HEK293 (cell line): ENCODE measurements at regions not wholly inside any gene's neighbourhood (a gene's known extent, or its start where the extent isn't known, plus 50 kb on each side); places are given as distances from the start of the nearest gene placed in this dataset.

ENCODE experiments used
- CTCF ChIA-PET: fragments of 350-600 bp; formaldehyde crosslinking; extraction: SDS; loops from one replicate; lab custom pipeline; 2021; ENCODE audit warnings: antibody characterized with exemption; lab: Yijun Ruan, JAX
- POLR2A ChIA-PET: fragments of 300-600 bp; formaldehyde crosslinking; extraction: SDS; loops from one replicate; lab custom pipeline; 2020; ENCODE audit warnings: antibody characterized with exemption, inconsistent platforms; lab: Yijun Ruan, JAX
- H3K27ac ChIP-seq: fragments of 200-500 bp; sonication (Bioruptor generic); 2 replicates; pipeline ENCODE4 v1.5.1; 2014; ENCODE audit warnings: low read depth, low read length, control low read depth, inconsistent platforms; ENCODE audit errors: extremely low read depth
- H3K36me3 ChIP-seq, 2 experiments: fragments of 200-500 bp in 1 of 2; sonication (Bioruptor generic) in 1 of 2; 1 replicate in 1 of 2; 2 replicates in 1 of 2; pipeline ENCODE4 v1.5.1; 2014 to 2017; ENCODE audit warnings: inconsistent platforms in 2 of 2, low read length in 2 of 2; ENCODE audit not compliant: control insufficient read depth in 2 of 2, insufficient read depth in 1 of 2
- H3K4me1 ChIP-seq: fragments of 200-500 bp; sonication (Bioruptor generic); 2 replicates; pipeline ENCODE4 v1.5.1; 2014; ENCODE audit warnings: mild to moderate bottlenecking, low read length, inconsistent platforms; ENCODE audit not compliant: control insufficient read depth, insufficient read depth
- H3K4me3 ChIP-seq: 2 replicates; pipeline ENCODE4 v1.5.1; 2011; ENCODE audit warnings: low read depth, mild to moderate bottlenecking, control low read depth, low read length, moderate library complexity
- H3K9me3 ChIP-seq: fragments of 200-500 bp; sonication (Bioruptor generic); 2 replicates; pipeline ENCODE4 v1.5.1; 2014; ENCODE audit warnings: low read depth, low read length, inconsistent platforms; ENCODE audit not compliant: control insufficient read depth, insufficient read depth
- BCL11A ChIP-seq: fragments of 450-650 bp; formaldehyde crosslinking; IDR thresholded peaks from 2 replicates; pipeline ENCODE4 v1.5.1; 2016; ENCODE audit warnings: low read depth, missing biosample characterization, missing genetic modification characterization
- GLIS2 ChIP-seq: fragments of 450-650 bp; formaldehyde crosslinking; IDR thresholded peaks from 2 replicates; pipeline ENCODE4 v1.5.1; 2016; ENCODE audit warnings: missing biosample characterization, missing genetic modification characterization
- KLF10 ChIP-seq: fragments of 450-650 bp; IDR thresholded peaks from 2 replicates; pipeline ENCODE4 v1.5.1; 2018; ENCODE audit warnings: missing biosample characterization, mild to moderate bottlenecking, missing genetic modification characterization
- KLF16 ChIP-seq: fragments of 450-650 bp; formaldehyde crosslinking; IDR thresholded peaks from 2 replicates; pipeline ENCODE4 v1.5.1; 2017; ENCODE audit warnings: missing biosample characterization, missing genetic modification characterization
- MEIS1 ChIP-seq: sonication (generic); formaldehyde crosslinking; IDR thresholded peaks from 2 replicates; pipeline ENCODE4 v1.8.1; 2022; ENCODE audit warnings: missing genetic modification reagents, mild to moderate bottlenecking, borderline replicate concordance
- SP7 ChIP-seq: fragments of 450-650 bp; formaldehyde crosslinking; IDR thresholded peaks from 2 replicates; pipeline ENCODE4 v1.5.1; 2016; ENCODE audit warnings: missing biosample characterization, missing genetic modification characterization
- ZFP41 ChIP-seq: fragments of 450-650 bp; formaldehyde crosslinking; IDR thresholded peaks from 2 replicates; pipeline ENCODE4 v1.5.1; 2016; ENCODE audit warnings: missing biosample characterization, missing genetic modification characterization, borderline replicate concordance
- ZNF112 ChIP-seq: fragments of 450-650 bp; formaldehyde crosslinking; IDR thresholded peaks from 2 replicates; pipeline ENCODE4 v1.5.0; 2017; ENCODE audit warnings: missing biosample characterization, missing genetic modification characterization
- ZNF155 ChIP-seq: fragments of 450-650 bp; formaldehyde crosslinking; IDR thresholded peaks from 2 replicates; pipeline ENCODE4 v1.5.1; 2016; ENCODE audit warnings: missing biosample characterization, missing genetic modification characterization
- ZNF266 ChIP-seq: fragments of 450-650 bp; formaldehyde crosslinking; IDR thresholded peaks from 2 replicates; pipeline ENCODE4 v1.5.1; 2016; ENCODE audit warnings: missing biosample characterization, missing genetic modification characterization, low read depth
- ZNF324 ChIP-seq: fragments of 450-650 bp; formaldehyde crosslinking; IDR thresholded peaks from 2 replicates; pipeline ENCODE4 v1.5.1; 2016; ENCODE audit warnings: missing biosample characterization, missing genetic modification characterization
- ZNF624 ChIP-seq: fragments of 450-650 bp; formaldehyde crosslinking; IDR thresholded peaks from 2 replicates; pipeline ENCODE4 v1.5.1; 2017; ENCODE audit warnings: missing biosample characterization, missing genetic modification characterization
- ZSCAN30 ChIP-seq: fragments of 450-650 bp; IDR thresholded peaks from 2 replicates; pipeline ENCODE4 v1.5.1; 2018; ENCODE audit warnings: missing biosample characterization, mild to moderate bottlenecking, missing genetic modification characterization, moderate library complexity
- TF ChIP-seq, protein P1 (sequence below): sonication (generic); formaldehyde crosslinking; IDR thresholded peaks from 2 replicates; pipeline ENCODE4 v1.8.1; 2022; ENCODE audit warnings: mild to moderate bottlenecking, moderate library complexity, missing genetic modification reagents
- TF ChIP-seq, protein P2 (sequence below): fragments of 450-650 bp; formaldehyde crosslinking; IDR thresholded peaks from 2 replicates; pipeline ENCODE4; 2016; ENCODE audit warnings: missing biosample characterization, missing genetic modification characterization
- TF ChIP-seq, protein P3 (sequence below): fragments of 450-650 bp; formaldehyde crosslinking; IDR thresholded peaks from 2 replicates; pipeline ENCODE4 v1.5.1; 2017; ENCODE audit warnings: missing biosample characterization, mild to moderate bottlenecking, missing genetic modification characterization, moderate library complexity
- TF ChIP-seq, protein P4 (sequence below): fragments of 450-650 bp; formaldehyde crosslinking; IDR thresholded peaks from 2 replicates; pipeline ENCODE4 v1.5.1; 2016; ENCODE audit warnings: missing biosample characterization, missing genetic modification characterization, borderline replicate concordance
- TF ChIP-seq, protein P5 (sequence below): fragments of 450-650 bp; formaldehyde crosslinking; IDR thresholded peaks from 2 replicates; pipeline ENCODE4 v1.5.1; 2016; ENCODE audit warnings: missing biosample characterization, missing genetic modification characterization

DNA sequence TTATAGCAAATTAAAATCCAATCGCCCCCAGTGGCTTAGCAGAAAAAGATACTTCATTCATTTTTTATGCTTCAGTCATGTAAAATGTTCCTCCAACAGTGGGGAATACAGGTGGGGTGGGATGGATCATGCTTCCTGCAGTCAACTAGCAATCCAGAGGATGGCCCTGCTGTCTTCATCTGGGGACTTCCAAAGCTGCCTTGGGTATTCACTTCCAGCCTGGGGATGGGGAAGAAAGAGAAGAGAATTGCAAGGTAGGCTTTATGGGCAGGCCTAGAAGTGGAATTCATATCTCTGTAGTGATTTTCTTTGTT lies 354.8 kb upstream of the SLCO3A1 start:
- ChIA-PET CTCF (no interaction called here), POLR2A (no interaction called here)
- H3K4me3 ChIP-seq, result no peak overlapping the region
- no peaks in the 10 kb centered on the region for H3K4me1 ChIP-seq
- no peaks in the 10 kb centered on the region for H3K9me3 ChIP-seq
- H3K36me3 ChIP-seq, result no peaks in the 10 kb centered on the region
- TF ChIP-seq ZNF266 (tag by site-specific recombination) (no peak), ZNF624 (tag by site-specific recombination) (no peak), ZNF324 (tag by site-specific recombination) (no peak), KLF16 (tag by site-specific recombination) (no peak)
- TF ChIP-seq, protein P1, sequence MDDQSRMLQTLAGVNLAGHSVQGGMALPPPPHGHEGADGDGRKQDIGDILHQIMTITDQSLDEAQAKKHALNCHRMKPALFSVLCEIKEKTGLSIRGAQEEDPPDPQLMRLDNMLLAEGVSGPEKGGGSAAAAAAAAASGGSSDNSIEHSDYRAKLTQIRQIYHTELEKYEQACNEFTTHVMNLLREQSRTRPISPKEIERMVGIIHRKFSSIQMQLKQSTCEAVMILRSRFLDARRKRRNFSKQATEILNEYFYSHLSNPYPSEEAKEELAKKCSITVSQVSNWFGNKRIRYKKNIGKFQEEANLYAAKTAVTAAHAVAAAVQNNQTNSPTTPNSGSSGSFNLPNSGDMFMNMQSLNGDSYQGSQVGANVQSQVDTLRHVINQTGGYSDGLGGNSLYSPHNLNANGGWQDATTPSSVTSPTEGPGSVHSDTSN (CRISPR knock-in tag), result no peak
- TF ChIP-seq, protein P2, sequence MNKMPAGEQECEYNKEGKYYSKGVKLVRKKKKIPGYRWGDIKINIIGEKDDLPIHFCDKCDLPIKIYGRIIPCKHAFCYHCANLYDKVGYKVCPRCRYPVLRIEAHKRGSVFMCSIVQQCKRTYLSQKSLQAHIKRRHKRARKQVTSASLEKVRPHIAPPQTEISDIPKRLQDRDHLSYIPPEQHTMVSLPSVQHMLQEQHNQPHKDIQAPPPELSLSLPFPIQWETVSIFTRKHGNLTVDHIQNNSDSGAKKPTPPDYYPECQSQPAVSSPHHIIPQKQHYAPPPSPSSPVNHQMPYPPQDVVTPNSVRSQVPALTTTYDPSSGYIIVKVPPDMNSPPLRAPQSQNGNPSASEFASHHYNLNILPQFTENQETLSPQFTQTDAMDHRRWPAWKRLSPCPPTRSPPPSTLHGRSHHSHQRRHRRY (tag by site-specific recombination), result no peak
- no peak overlapping the region for H3K27ac ChIP-seq

DNA sequence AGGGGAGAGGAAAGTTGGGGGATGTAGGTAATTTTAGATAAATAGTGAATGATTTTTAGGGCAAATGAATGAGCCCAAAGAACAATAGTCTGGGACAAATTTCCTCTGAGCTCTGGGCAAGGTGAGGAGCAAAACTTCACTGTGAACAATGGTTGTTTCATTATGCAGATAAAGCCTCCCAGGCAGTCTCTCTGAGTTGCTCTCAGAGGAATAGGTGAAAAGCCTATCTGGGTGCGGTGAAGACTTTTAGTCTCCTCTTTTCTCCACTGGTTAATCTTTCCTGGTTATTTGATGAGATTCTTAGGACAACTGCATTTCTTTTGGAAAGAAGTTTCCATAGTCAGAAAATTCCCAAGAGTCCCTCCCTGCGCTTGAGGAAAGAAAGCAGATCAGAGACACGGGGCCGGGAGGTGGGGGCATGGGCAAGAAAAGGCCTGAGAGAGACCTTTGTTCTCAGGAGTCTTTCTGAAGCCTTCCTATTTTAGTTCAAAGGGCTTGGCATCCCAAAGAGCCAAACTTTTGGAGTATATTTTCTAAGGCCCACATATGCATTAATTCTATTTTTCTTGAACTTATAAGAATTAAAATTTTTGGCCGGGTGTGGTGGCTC lies 353.6 kb upstream of the SLCO3A1 start:
- no peak overlapping the region for H3K4me3 ChIP-seq
- TF ChIP-seq KLF10 (tag by site-specific recombination) (no peak), ZNF155 (tag by site-specific recombination) (no peak), ZSCAN30 (tag by site-specific recombination) (no peak)
- TF ChIP-seq, protein P3, sequence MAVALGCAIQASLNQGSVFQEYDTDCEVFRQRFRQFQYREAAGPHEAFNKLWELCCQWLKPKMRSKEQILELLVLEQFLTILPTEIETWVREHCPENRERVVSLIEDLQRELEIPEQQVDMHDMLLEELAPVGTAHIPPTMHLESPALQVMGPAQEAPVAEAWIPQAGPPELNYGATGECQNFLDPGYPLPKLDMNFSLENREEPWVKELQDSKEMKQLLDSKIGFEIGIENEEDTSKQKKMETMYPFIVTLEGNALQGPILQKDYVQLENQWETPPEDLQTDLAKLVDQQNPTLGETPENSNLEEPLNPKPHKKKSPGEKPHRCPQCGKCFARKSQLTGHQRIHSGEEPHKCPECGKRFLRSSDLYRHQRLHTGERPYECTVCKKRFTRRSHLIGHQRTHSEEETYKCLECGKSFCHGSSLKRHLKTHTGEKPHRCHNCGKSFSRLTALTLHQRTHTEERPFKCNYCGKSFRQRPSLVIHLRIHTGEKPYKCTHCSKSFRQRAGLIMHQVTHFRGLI (tag by site-specific recombination), result no peak
- TF ChIP-seq, all 188 proteins: peak for 0
- no peaks in the 10 kb centered on the region for H3K9me3 ChIP-seq
- CTCF ChIA-PET, result interaction anchor here (0.6 kb wide), 1 partner anchor 581 kb away, joined by 4 read pairs; no protein-coding TSS in a partner anchor
- no peak overlapping the region for H3K27ac ChIP-seq
- H3K4me1 ChIP-seq, result no peaks in the 10 kb centered on the region
- POLR2A ChIA-PET, result no interaction called here
- no peaks in the 10 kb centered on the region for H3K36me3 ChIP-seq

DNA sequence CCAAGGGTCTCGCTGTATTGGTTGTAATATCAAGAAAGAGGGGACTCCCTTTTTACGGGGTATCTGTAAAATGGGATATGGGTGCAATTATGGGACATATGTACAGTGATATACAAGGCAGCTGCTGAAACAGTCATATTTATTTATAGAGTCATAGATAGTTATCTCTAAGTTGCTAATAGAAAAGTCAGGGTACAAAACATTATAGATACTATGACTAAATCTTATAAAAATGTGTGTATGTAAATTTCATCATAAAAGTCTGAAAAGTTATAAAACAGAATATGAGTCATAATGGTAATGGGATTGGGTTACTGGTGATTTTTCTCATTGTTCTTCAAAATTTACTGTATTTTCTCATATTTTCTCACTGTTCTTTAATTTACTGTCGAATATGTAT lies 344.9 kb upstream of the SLCO3A1 start:
- H3K36me3 ChIP-seq, result no peaks in the 10 kb centered on the region
- H3K4me3 ChIP-seq, result no peak overlapping the region
- H3K4me1 ChIP-seq, result no peaks in the 10 kb centered on the region
- H3K9me3 ChIP-seq, result no peaks in the 10 kb centered on the region
- no peak overlapping the region for H3K27ac ChIP-seq
- TF ChIP-seq, protein P4, sequence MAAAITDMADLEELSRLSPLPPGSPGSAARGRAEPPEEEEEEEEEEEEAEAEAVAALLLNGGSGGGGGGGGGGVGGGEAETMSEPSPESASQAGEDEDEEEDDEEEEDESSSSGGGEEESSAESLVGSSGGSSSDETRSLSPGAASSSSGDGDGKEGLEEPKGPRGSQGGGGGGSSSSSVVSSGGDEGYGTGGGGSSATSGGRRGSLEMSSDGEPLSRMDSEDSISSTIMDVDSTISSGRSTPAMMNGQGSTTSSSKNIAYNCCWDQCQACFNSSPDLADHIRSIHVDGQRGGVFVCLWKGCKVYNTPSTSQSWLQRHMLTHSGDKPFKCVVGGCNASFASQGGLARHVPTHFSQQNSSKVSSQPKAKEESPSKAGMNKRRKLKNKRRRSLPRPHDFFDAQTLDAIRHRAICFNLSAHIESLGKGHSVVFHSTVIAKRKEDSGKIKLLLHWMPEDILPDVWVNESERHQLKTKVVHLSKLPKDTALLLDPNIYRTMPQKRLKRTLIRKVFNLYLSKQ (tag by site-specific recombination), result no peak
- POLR2A ChIA-PET, result no interaction called here
- CTCF ChIA-PET, result no interaction called here

DNA sequence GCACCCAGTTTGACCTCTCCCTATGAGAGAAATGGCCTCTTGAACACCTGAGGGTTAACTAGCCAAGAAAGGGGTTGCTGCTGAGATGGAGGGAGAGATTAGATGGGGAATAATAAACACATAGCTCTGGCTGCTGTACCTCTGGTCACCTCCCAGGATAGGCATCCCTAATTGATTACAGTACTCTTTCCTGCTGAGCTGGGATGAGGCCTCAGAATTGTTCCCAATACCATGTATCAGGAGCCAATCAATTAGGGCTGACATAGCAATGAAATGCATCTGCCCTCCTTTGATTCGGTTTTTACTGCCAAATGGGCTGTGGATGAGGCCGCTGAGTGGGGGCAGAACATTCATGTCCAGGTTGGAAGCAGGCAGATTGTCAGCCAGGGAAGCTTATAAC lies 339.4 kb upstream of the SLCO3A1 start:
- CTCF ChIA-PET, result no interaction called here
- Histone ChIP-seq H3K9me3 (no peaks in the 10 kb centered on the region), H3K36me3 (no peaks in the 10 kb centered on the region), H3K27ac (no peak overlapping the region), H3K4me3 (no peak overlapping the region), H3K4me1 (no peaks in the 10 kb centered on the region)
- POLR2A ChIA-PET, result no interaction called here
- TF ChIP-seq ZFP41 (tag by site-specific recombination), result no peak
- no peak for TF ChIP-seq BCL11A
- TF ChIP-seq, protein P5, sequence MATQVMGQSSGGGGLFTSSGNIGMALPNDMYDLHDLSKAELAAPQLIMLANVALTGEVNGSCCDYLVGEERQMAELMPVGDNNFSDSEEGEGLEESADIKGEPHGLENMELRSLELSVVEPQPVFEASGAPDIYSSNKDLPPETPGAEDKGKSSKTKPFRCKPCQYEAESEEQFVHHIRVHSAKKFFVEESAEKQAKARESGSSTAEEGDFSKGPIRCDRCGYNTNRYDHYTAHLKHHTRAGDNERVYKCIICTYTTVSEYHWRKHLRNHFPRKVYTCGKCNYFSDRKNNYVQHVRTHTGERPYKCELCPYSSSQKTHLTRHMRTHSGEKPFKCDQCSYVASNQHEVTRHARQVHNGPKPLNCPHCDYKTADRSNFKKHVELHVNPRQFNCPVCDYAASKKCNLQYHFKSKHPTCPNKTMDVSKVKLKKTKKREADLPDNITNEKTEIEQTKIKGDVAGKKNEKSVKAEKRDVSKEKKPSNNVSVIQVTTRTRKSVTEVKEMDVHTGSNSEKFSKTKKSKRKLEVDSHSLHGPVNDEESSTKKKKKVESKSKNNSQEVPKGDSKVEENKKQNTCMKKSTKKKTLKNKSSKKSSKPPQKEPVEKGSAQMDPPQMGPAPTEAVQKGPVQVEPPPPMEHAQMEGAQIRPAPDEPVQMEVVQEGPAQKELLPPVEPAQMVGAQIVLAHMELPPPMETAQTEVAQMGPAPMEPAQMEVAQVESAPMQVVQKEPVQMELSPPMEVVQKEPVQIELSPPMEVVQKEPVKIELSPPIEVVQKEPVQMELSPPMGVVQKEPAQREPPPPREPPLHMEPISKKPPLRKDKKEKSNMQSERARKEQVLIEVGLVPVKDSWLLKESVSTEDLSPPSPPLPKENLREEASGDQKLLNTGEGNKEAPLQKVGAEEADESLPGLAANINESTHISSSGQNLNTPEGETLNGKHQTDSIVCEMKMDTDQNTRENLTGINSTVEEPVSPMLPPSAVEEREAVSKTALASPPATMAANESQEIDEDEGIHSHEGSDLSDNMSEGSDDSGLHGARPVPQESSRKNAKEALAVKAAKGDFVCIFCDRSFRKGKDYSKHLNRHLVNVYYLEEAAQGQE (tag by site-specific recombination), result no peak
- no peak for TF ChIP-seq MEIS1 (CRISPR knock-in tag)
- TF ChIP-seq KLF16 (tag by site-specific recombination), result no peak
- TF ChIP-seq SP7 (tag by site-specific recombination), result no peak
- no peak for TF ChIP-seq ZNF112 (tag by site-specific recombination)
- no peak for TF ChIP-seq GLIS2 (tag by site-specific recombination)
